Adipocyte (in vitro differentiated cells): ENCODE measurements at regions not wholly inside any gene's neighbourhood (a gene's known extent, or its start where the extent isn't known, plus 50 kb on each side); places are given as distances from the start of the nearest gene placed in this dataset.

Experiments
- DNase-seq: peaks from one replicate; pipeline ENCODE4 v3.0.0-alpha.2; 2015; ENCODE audit warnings: low read depth
- H3K27me3 ChIP-seq: replicated peaks from 2 replicates; pipeline ENCODE4 v1.7.0; 2013; ENCODE audit warnings: mild to moderate bottlenecking, low read length, moderate library complexity; ENCODE audit not compliant: control insufficient read depth, insufficient read depth
- H3K36me3 ChIP-seq: 2 replicates; pipeline ENCODE4 v1.7.0; 2013; ENCODE audit warnings: low read length, mild to moderate bottlenecking, moderate library complexity; ENCODE audit not compliant: control insufficient read depth, insufficient read depth, severe bottlenecking
- H3K4me1 ChIP-seq: 2 replicates; pipeline ENCODE4 v1.7.0; 2013; ENCODE audit warnings: mild to moderate bottlenecking, low read length, moderate library complexity; ENCODE audit not compliant: control insufficient read depth, insufficient read depth
- H3K4me3 ChIP-seq: 2 replicates; pipeline ENCODE4 v1.7.0; 2013; ENCODE audit warnings: mild to moderate bottlenecking, low read length, moderate library complexity
- H3K9ac ChIP-seq: 2 replicates; pipeline ENCODE4 v1.7.0; 2013; ENCODE audit warnings: mild to moderate bottlenecking, low read length, moderate library complexity
- H3K9me3 ChIP-seq: 2 replicates; pipeline ENCODE4 v1.7.0; 2013; ENCODE audit warnings: mild to moderate bottlenecking, low read length, moderate library complexity; ENCODE audit not compliant: control insufficient read depth

DNA sequence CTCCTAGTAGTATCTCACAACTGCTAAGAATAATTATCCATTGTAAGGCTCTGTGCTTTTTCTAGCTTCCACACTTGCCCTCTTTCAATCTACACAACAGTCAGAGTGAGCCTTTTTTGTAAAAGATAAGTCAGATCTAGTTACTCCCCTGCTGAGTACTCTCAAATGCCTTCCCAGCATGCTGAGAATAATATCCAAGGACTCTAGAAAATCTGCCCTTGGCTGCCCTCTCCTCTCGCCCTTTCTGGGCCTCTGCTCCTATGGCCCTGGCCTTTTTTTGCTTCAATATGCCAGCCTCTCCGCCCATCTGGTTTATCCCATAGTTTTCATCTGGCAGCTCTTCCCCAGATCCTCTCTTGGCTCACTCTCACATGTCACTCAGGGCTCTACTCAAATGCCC lies 455.9 kb upstream of the UBE2E3 start:
- peak overlapping the region; percentile 37 for H3K9ac ChIP-seq
- H3K36me3 ChIP-seq = no peaks in the 10 kb centered on the region
- H3K4me1 ChIP-seq = peaks cover 37% of the 10 kb centered on the region
- no peaks in the 10 kb centered on the region for H3K9me3 ChIP-seq
- peak; percentile 9 for DNase-seq
- no peaks in the 10 kb centered on the region for H3K27me3 ChIP-seq
- H3K4me3 ChIP-seq = peak overlapping the region; percentile 60

DNA sequence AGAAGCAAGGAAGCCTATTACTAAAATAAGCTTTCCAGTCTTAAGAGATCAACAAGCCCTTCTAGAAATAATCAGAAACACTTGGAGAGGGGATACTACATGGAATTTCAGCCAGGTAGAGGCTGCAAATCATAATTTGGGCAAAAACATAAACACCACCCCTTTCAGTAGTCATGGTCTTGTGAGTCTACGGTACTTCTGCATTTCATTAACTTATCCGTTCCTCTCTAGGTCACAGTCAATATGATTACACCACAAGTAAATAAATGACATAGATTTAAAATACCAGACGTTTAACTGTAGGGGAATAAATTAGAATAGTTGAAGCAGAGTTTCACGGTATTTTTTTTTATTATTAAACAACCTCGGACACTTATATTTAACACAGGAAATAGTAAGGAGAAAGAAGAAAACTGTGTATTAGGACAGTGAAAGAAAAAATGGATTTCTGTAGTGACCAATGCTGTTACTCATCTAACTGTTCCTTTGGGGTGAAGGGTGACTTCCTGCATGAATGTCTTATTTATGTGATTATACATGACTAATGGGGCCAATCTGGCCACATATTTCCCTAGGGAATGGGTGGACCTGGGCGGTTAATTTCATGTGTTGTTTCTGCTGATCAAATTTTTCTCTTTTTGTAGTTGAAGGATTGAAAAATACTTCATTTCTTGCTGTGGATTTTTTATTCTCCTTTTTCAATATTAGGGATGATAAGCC lies 456.6 kb upstream of the UBE2E3 start:
- Histone ChIP-seq H3K4me1 (peaks cover 41% of the 10 kb centered on the region), H3K9ac (peak overlapping the region; percentile 61), H3K9me3 (no peaks in the 10 kb centered on the region), H3K36me3 (no peaks in the 10 kb centered on the region), H3K27me3 (no peaks in the 10 kb centered on the region), H3K4me3 (peak overlapping the region; percentile 60)
- DNase-seq = peak; percentile 72

- Histone ChIP-seq H3K27me3 (no peaks in the 10 kb centered on the region), H3K36me3 (no peaks in the 10 kb centered on the region), H3K9ac (no peak overlapping the region), H3K9me3 (no peaks in the 10 kb centered on the region), H3K4me3 (no peak overlapping the region), H3K4me1 (peaks cover 41% of the 10 kb centered on the region)
- DNase-seq = peak; percentile 23
Measured at GRCh38 chr2:180520921-180521581, 459.4 kb upstream of the UBE2E3 start.

DNA sequence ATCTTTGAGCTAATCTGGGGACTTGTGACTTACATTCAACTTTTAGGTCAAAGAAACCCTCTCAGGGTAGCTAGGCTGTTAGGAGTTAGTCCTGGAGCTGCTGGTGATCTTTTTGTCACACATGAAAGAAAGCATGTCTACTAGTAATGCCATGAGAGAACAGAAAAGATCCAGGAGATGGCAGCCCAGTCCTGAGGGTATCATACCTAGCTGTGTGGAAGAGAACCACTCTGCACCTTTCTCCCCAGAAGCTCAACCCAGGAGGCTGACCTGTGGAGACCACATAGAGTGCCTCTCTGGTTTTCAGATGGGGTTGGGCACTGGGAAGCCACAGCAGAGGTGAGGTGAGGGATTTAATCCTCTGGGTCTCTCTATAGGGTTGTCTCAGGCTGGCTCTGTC lies 460.2 kb upstream of the UBE2E3 start:
- no peaks in the 10 kb centered on the region for H3K27me3 ChIP-seq
- no peaks in the 10 kb centered on the region for H3K36me3 ChIP-seq
- H3K9me3 ChIP-seq = no peaks in the 10 kb centered on the region
- H3K4me3 ChIP-seq = no peak overlapping the region
- H3K9ac ChIP-seq = no peak overlapping the region
- peaks cover 41% of the 10 kb centered on the region for H3K4me1 ChIP-seq
- no peak for DNase-seq

GRCh38 chr2:180519276-180519675 lies 461.1 kb upstream of the UBE2E3 start:
- Histone ChIP-seq H3K9ac (no peak overlapping the region), H3K9me3 (no peaks in the 10 kb centered on the region), H3K4me1 (peaks cover 34% of the 10 kb centered on the region), H3K27me3 (no peaks in the 10 kb centered on the region), H3K36me3 (no peaks in the 10 kb centered on the region), H3K4me3 (no peak overlapping the region)
- peak; percentile 35 for DNase-seq

DNA sequence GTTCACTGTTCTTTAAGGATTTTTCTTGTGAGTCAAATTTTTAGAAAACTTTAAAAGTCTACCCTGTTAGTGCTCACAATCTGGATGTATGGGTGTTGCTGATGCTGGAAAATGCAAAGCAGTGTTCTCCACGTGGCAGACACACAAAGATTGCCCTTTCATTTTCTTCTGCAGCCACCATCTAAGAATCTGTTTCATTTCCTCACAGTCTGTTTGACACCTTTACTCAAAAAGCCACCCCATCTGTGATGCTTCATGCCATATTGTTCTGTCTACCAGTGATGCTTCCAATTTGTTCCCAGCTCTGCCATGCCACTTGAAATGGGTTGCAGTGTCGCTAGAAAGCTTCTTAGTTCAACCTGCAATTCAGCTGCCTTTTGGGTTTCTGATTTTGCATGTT lies 464.2 kb upstream of the UBE2E3 start:
- Histone ChIP-seq H3K4me1 (peaks cover 19% of the 10 kb centered on the region), H3K9ac (no peak overlapping the region), H3K9me3 (no peaks in the 10 kb centered on the region), H3K4me3 (no peak overlapping the region), H3K36me3 (no peaks in the 10 kb centered on the region), H3K27me3 (no peaks in the 10 kb centered on the region)
- DNase-seq = no peak

DNA sequence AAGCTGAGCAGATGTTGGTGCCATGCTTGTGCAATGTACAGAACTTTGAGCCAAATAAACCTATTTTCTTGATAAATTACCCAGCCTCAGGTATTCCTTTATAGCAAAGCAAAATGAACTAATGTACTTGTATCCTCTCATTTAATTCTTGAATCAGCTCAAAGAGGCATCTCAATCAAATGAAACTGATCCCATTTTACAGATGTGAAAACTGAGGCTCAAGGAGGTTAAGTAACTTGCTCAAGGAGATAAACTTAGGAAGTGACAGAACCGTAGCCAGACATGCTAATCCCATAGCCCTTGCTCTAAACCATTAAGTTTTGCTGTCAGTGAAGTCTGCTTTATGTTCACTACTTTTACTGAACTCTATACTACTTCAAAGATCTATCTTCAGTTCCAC lies 467.0 kb upstream of the UBE2E3 start:
- Histone ChIP-seq H3K4me1 (no peaks in the 10 kb centered on the region), H3K27me3 (no peaks in the 10 kb centered on the region), H3K4me3 (no peak overlapping the region), H3K9me3 (no peaks in the 10 kb centered on the region), H3K9ac (no peak overlapping the region), H3K36me3 (no peaks in the 10 kb centered on the region)
- no peak for DNase-seq

- no peak for DNase-seq
- no peaks in the 10 kb centered on the region for H3K27me3 ChIP-seq
Measured at GRCh38 chr2:180508458-180508857, 471.9 kb upstream of the UBE2E3 start.

DNA sequence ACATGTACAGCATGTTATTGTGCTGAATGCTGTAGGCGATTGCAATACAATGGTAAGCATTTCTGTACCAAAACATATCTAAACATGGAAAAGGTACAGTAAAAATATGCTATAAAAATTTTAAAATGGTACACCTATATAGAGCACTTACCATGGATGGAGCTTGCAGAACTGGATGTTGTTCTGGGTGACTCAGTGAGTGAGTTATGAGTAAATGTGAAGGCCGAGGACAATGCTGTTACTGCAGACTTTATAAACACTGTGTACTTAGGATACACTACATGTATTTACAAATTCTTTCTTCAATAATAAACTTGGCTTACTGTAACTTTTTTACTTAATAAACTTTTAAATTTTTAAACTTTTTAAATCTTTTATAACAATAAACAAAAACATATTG lies 473.4 kb upstream of the UBE2E3 start:
- Histone ChIP-seq H3K4me1 (peaks cover 9% of the 10 kb centered on the region), H3K36me3 (no peaks in the 10 kb centered on the region), H3K9ac (no peak overlapping the region), H3K9me3 (no peaks in the 10 kb centered on the region), H3K4me3 (no peak overlapping the region), H3K27me3 (no peaks in the 10 kb centered on the region)
- DNase-seq = peak; percentile 15

More at GRCh38 chr2:180508458-180508857, 471.9 kb upstream of the UBE2E3 start:
- no peak overlapping the region for H3K9ac ChIP-seq
- H3K9me3 ChIP-seq = no peaks in the 10 kb centered on the region
- H3K4me3 ChIP-seq = no peak overlapping the region
- H3K36me3 ChIP-seq = no peaks in the 10 kb centered on the region
- H3K4me1 ChIP-seq = peaks cover 9% of the 10 kb centered on the region

- Histone ChIP-seq H3K9me3 (no peaks in the 10 kb centered on the region), H3K27me3 (no peaks in the 10 kb centered on the region), H3K9ac (no peak overlapping the region), H3K4me3 (peak overlapping the region; percentile 39), H3K4me1 (peaks cover 9% of the 10 kb centered on the region), H3K36me3 (no peaks in the 10 kb centered on the region)
- DNase-seq = no peak
Measured at GRCh38 chr2:180505203-180505602, 475.2 kb upstream of the UBE2E3 start.

GRCh38 chr2:180497621-180498152 lies 482.7 kb upstream of the UBE2E3 start:
- no peak overlapping the region for H3K9ac ChIP-seq
- H3K27me3 ChIP-seq = no peaks in the 10 kb centered on the region
- H3K9me3 ChIP-seq = no peaks in the 10 kb centered on the region
- DNase-seq = no peak
- peaks cover 20% of the 10 kb centered on the region for H3K4me1 ChIP-seq
- H3K36me3 ChIP-seq = no peaks in the 10 kb centered on the region
- H3K4me3 ChIP-seq = no peak overlapping the region
